GM12872 (cell line): ENCODE measurements at regions not wholly inside any gene's neighbourhood (a gene's known extent, or its start where the extent isn't known, plus 50 kb on each side); places are given as distances from the start of the nearest gene placed in this dataset.

ENCODE experiments used
- CTCF ChIP-seq: IDR thresholded peaks from 3 replicates; pipeline ENCODE4 v1.5.1; 2011; ENCODE audit warnings: low read depth, mild to moderate bottlenecking, low read length, moderate library complexity; ENCODE audit not compliant: insufficient read depth

GRCh38 chr6:91033964-91034363, 447.1 kb upstream of the MAP3K7 start:
- no peak for TF ChIP-seq CTCF

- TF ChIP-seq CTCF, result no peak
These were observed 444.7 kb upstream of the MAP3K7 start for GRCh38 chr6:91031581-91031980.

GRCh38 chr6:91029211-91029610, 442.3 kb upstream of the MAP3K7 start:
- TF ChIP-seq CTCF, result no peak

- TF ChIP-seq CTCF, result no peak
These were observed 436.7 kb upstream of the MAP3K7 start for GRCh38 chr6:91023529-91023928.

- no peak for TF ChIP-seq CTCF
These were observed 433.9 kb upstream of the MAP3K7 start for GRCh38 chr6:91020744-91021143.

- TF ChIP-seq CTCF, result no peak
These were observed 431.7 kb upstream of the MAP3K7 start for GRCh38 chr6:91018586-91018985.

- TF ChIP-seq CTCF, result no peak
These were observed 426.6 kb upstream of the MAP3K7 start for GRCh38 chr6:91013511-91013910.

- TF ChIP-seq CTCF, result no peak
These were observed 410.2 kb upstream of the MAP3K7 start for GRCh38 chr6:90997076-90997475.
